ENCODE measurements at regions not wholly inside any gene's neighbourhood (a gene's known extent, or its start where the extent isn't known, plus 50 kb on each side); places are given as distances from the start of the nearest gene placed in this dataset.

DNA sequence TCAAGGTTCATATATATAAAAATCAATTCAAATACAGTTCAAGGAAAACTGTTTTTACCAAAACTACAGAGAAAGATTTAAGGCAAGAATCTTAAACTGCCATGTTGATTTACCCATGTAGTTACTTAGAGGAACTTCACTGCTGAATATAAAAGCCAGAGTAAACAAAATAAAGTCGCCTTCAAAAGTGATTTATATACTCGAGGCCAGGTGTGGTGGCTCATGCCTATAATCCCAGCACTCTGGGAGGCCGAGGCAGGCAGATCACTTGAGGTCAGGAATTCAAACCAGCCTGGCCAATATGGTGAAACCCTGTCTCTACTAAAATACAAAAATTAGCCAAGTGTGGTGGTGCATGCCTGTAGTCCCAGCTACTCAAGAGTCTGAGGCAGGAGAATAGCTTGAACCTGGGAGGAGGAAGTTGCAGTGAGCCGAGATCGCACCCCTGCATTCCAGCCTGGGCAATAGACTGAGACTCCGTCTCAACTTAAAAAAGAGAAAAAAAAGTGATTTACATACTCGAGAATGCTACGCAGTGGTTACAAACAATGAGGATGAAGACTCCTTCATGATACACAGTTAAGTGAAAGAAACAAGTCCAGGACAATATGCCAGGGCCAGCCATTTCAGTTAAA lies 54.1 kb upstream of the CNEP1R1 start:
- Mint-ChIP-seq H3K4me3 (no peak overlapping the region), H3K36me3 (no peaks in the 10 kb centered on the region), H3K4me1 (no peaks in the 10 kb centered on the region), H3K27ac (no peak overlapping the region), H3K9me3 (no peaks in the 10 kb centered on the region), H3K27me3 (peaks cover 24 to 47% (median 31%) of the 10 kb centered on the region in 5 donors)
- Histone ChIP-seq H3K9me3 (ENCODE audit: control insufficient read depth in 2 of 3, low read length in 3 of 3) (no peaks in the 10 kb centered on the region), H3K27ac (ENCODE audit: low read depth, low read length) (no peak overlapping the region), H3K4me3 (ENCODE audit: low read length) (no peak overlapping the region), H3K27me3 (ENCODE audit: control insufficient read depth in 2 of 2, insufficient read depth in 2 of 2, low read length in 2 of 2) (no peaks in the 10 kb centered on the region), H3K36me3 (ENCODE audit: control insufficient read depth in 2 of 3, insufficient read depth in 3 of 3, low read length in 3 of 3) (no peaks in the 10 kb centered on the region), H3K4me1 (ENCODE audit: control insufficient read depth in 2 of 2, insufficient read depth in 2 of 2, low read length in 2 of 2) (no peaks in the 10 kb centered on the region)
- ATAC-seq, result no peak
- POLR2A ChIA-PET, result no interaction called here
- CTCF ChIA-PET, result no interaction called here
- no peak for DNase-seq
- intact Hi-C loops (cut with micrococcal nuclease), result no loop called here

DNA sequence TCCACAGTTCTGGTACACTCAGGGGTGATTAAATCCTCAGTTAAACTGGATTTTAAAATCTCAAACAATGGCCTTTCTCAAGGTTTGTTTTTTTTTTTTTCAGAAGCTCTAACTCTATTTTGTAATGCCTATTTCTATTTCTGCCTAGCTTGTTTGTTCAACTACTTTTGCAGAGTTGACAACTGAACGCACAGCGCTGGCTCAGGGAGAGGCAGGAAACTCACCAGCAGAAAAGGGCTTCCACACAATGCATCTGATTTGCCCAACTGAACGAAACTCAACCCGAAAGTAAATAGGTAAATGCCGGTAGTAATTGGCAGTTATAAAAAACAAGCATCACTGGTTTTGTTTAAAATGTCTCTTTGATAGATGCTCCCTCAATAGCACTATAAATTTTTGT lies 52.7 kb upstream of the CNEP1R1 start:
- Histone ChIP-seq H3K36me3 (ENCODE audit: control insufficient read depth in 2 of 3, insufficient read depth in 3 of 3, low read length in 3 of 3) (no peaks in the 10 kb centered on the region), H3K4me3 (ENCODE audit: low read length) (no peak overlapping the region), H3K4me1 (ENCODE audit: control insufficient read depth in 2 of 2, insufficient read depth in 2 of 2, low read length in 2 of 2) (no peaks in the 10 kb centered on the region), H3K9me3 (ENCODE audit: control insufficient read depth in 2 of 3, low read length in 3 of 3) (no peaks in the 10 kb centered on the region), H3K27ac (ENCODE audit: low read depth, low read length) (no peak overlapping the region), H3K27me3 (ENCODE audit: control insufficient read depth in 2 of 2, insufficient read depth in 2 of 2, low read length in 2 of 2) (no peaks in the 10 kb centered on the region)
- no peak for DNase-seq
- ATAC-seq, result no peak
- H3K4me1 Mint-ChIP-seq, result no peaks in the 10 kb centered on the region
- H3K27ac Mint-ChIP-seq, result no peak overlapping the region
- intact Hi-C loops (cut with micrococcal nuclease), result no loop called here
- no peaks in the 10 kb centered on the region for H3K36me3 Mint-ChIP-seq
- peaks cover 20 to 40% (median 25%) of the 10 kb centered on the region in 5 donors for H3K27me3 Mint-ChIP-seq
- CTCF ChIA-PET, result no interaction called here
- POLR2A ChIA-PET, result no interaction called here
- no peak overlapping the region for H3K4me3 Mint-ChIP-seq
- H3K9me3 Mint-ChIP-seq, result peaks cover 0 to 4% (median 0%) of the 10 kb centered on the region in 11 donors

DNA sequence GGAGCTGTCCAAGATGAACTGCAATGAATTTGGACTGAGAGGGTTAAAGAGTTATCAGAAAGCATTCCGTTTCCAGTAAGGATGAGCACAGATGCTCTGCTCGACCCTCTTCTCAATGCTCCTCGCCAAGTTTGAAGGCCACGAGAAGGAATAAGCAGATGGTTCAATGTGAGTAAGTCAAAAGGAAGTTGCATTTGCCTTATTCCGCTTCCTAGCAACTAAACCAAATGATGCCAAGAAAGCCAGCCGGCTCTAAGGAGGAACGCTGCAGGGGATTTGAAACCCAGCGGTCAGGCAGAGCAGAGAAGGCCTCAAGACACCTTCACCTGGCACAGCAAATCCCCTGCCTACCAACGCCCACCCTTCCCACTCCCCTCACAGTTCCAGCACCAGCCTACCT lies 52.1 kb upstream of the CNEP1R1 start:
- H3K27me3 Mint-ChIP-seq, result peaks cover 18 to 40% (median 23%) of the 10 kb centered on the region in 5 donors
- Histone ChIP-seq H3K27ac (ENCODE audit: low read depth, low read length) (no peak overlapping the region), H3K4me1 (ENCODE audit: control insufficient read depth in 2 of 2, insufficient read depth in 2 of 2, low read length in 2 of 2) (no peaks in the 10 kb centered on the region), H3K36me3 (ENCODE audit: control insufficient read depth in 2 of 3, insufficient read depth in 3 of 3, low read length in 3 of 3) (no peaks in the 10 kb centered on the region), H3K4me3 (ENCODE audit: low read length) (no peak overlapping the region), H3K27me3 (ENCODE audit: control insufficient read depth in 2 of 2, insufficient read depth in 2 of 2, low read length in 2 of 2) (no peaks in the 10 kb centered on the region), H3K9me3 (ENCODE audit: control insufficient read depth in 2 of 3, low read length in 3 of 3) (no peaks in the 10 kb centered on the region)
- H3K4me1 Mint-ChIP-seq, result no peaks in the 10 kb centered on the region
- H3K36me3 Mint-ChIP-seq, result peaks cover 0 to 5% (median 0%) of the 10 kb centered on the region in 5 donors
- POLR2A ChIA-PET, result no interaction called here
- peaks cover 0 to 10% (median 2%) of the 10 kb centered on the region in 11 donors for H3K9me3 Mint-ChIP-seq
- no peak for ATAC-seq
- CTCF ChIA-PET, result no interaction called here
- no peak overlapping the region for H3K27ac Mint-ChIP-seq
- intact Hi-C loops (cut with micrococcal nuclease), result no loop called here
- H3K4me3 Mint-ChIP-seq, result no peak overlapping the region
- no peak for DNase-seq
